Loucy (cell line): ENCODE measurements at regions not wholly inside any gene's neighbourhood (a gene's known extent, or its start where the extent isn't known, plus 50 kb on each side); places are given as distances from the start of the nearest gene placed in this dataset.
"Not testable (repeated sequence)": the region's sequence is repeated elsewhere in the genome, so short reads cannot be mapped to it uniquely, and the experiment has no call there.

Experiments used
- H2AFZ ChIP-seq: fragments of 200-600 bp; sonication (generic); 2 replicates; pipeline ENCODE4 v1.6.0; 2016; ENCODE audit warnings: antibody characterized with exemption, mild to moderate bottlenecking, low read length, moderate library complexity
- H3F3A ChIP-seq: fragments of 200-600 bp; 2 replicates; pipeline ENCODE4 v1.6.0; 2016; ENCODE audit warnings: antibody characterized with exemption, low read depth, mild to moderate bottlenecking
- H3K27me3 ChIP-seq: fragments of 200-600 bp; sonication (generic); 2 replicates; pipeline ENCODE4 v1.6.1; 2014; ENCODE audit warnings: low read length, mild to moderate bottlenecking; ENCODE audit not compliant: insufficient read depth, poor library complexity, severe bottlenecking
- H3K36me3 ChIP-seq: fragments of 200-600 bp; sonication (generic); 2 replicates; pipeline ENCODE4 v1.6.1; 2016; ENCODE audit warnings: low read length; ENCODE audit not compliant: insufficient read depth
- H3K4me1 ChIP-seq: fragments of 200-600 bp; sonication (generic); 2 replicates; pipeline ENCODE4 v1.5.1; 2014; ENCODE audit warnings: low read length, mild to moderate bottlenecking; ENCODE audit not compliant: insufficient read depth, poor library complexity, severe bottlenecking
- H3K4me2 ChIP-seq: fragments of 200-600 bp; sonication (generic); 2 replicates; pipeline ENCODE4 v1.6.0; 2014; ENCODE audit warnings: antibody characterized with exemption, low read length, low read depth, mild to moderate bottlenecking; ENCODE audit not compliant: poor library complexity, severe bottlenecking
- H3K4me3 ChIP-seq: fragments of 200-600 bp; sonication (generic); 2 replicates; pipeline ENCODE4 v1.5.1; 2014; ENCODE audit warnings: low read length, mild to moderate bottlenecking, mixed read lengths; ENCODE audit not compliant: poor library complexity, severe bottlenecking
- H3K79me2 ChIP-seq: fragments of 200-600 bp; sonication (generic); 2 replicates; pipeline ENCODE4 v1.6.1; 2014; ENCODE audit warnings: low read length; ENCODE audit not compliant: insufficient read depth
- H3K9ac ChIP-seq: fragments of 200-600 bp; sonication (generic); 2 replicates; pipeline ENCODE4 v1.6.0; 2014; ENCODE audit warnings: mild to moderate bottlenecking, low read depth, low read length, moderate library complexity; ENCODE audit not compliant: poor library complexity, severe bottlenecking
- H3K9me2 ChIP-seq: fragments of 200-600 bp; sonication (generic); replicated peaks from 2 replicates; pipeline ENCODE4 v1.6.1; 2016; ENCODE audit warnings: low read depth, low read length, mixed read lengths
- H3K9me3 ChIP-seq: fragments of 200-600 bp; sonication (generic); 2 replicates; pipeline ENCODE4 v1.6.1; 2014; ENCODE audit warnings: mild to moderate bottlenecking, antibody characterized with exemption, low read length, low read depth; ENCODE audit not compliant: insufficient read depth
- H4K20me1 ChIP-seq: fragments of 200-600 bp; sonication (generic); 2 replicates; pipeline ENCODE4 v1.6.0; 2014; ENCODE audit warnings: antibody characterized with exemption, low read length, mild to moderate bottlenecking; ENCODE audit not compliant: insufficient read depth, poor library complexity, severe bottlenecking
- EZH2phosphoT487 ChIP-seq: fragments of 200-600 bp; IDR thresholded peaks from 2 replicates; pipeline ENCODE4 v1.6.1; 2018; ENCODE audit warnings: antibody characterized with exemption, mild to moderate bottlenecking, moderate library complexity, borderline replicate concordance
- TF ChIP-seq, protein P1 (sequence below): fragments of 200-600 bp; sonication (generic); conservative IDR thresholded peaks from 2 replicates; pipeline ENCODE4 v1.5.1; 2014; ENCODE audit warnings: mild to moderate bottlenecking, antibody characterized with exemption, low read length

- H3K9ac ChIP-seq: no peak overlapping the region
- H3K4me3 ChIP-seq: no peak overlapping the region
- no peaks in the 10 kb centered on the region for H3K27me3 ChIP-seq
- H3F3A ChIP-seq: no peaks in the 10 kb centered on the region
- no peaks in the 10 kb centered on the region for H3K9me3 ChIP-seq
- no peaks in the 10 kb centered on the region for H4K20me1 ChIP-seq
- no peaks in the 10 kb centered on the region for H3K9me2 ChIP-seq
- H3K4me2 ChIP-seq: no peak overlapping the region
- TF ChIP-seq, protein P1, sequence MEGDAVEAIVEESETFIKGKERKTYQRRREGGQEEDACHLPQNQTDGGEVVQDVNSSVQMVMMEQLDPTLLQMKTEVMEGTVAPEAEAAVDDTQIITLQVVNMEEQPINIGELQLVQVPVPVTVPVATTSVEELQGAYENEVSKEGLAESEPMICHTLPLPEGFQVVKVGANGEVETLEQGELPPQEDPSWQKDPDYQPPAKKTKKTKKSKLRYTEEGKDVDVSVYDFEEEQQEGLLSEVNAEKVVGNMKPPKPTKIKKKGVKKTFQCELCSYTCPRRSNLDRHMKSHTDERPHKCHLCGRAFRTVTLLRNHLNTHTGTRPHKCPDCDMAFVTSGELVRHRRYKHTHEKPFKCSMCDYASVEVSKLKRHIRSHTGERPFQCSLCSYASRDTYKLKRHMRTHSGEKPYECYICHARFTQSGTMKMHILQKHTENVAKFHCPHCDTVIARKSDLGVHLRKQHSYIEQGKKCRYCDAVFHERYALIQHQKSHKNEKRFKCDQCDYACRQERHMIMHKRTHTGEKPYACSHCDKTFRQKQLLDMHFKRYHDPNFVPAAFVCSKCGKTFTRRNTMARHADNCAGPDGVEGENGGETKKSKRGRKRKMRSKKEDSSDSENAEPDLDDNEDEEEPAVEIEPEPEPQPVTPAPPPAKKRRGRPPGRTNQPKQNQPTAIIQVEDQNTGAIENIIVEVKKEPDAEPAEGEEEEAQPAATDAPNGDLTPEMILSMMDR: no peak
- no peak for TF ChIP-seq EZH2phosphoT487
- H3K4me1 ChIP-seq: no peaks in the 10 kb centered on the region
- no peak overlapping the region for H2AFZ ChIP-seq
- no peaks in the 10 kb centered on the region for H3K36me3 ChIP-seq
- no peaks in the 10 kb centered on the region for H3K79me2 ChIP-seq
These were observed 412.2 kb upstream of the ARX start for GRCh38 chrX:25427873-25428555.

- H3K9ac ChIP-seq, H3K9me2 ChIP-seq, H3K27me3 ChIP-seq, H3F3A ChIP-seq, H3K9me3 ChIP-seq, H2AFZ ChIP-seq, H4K20me1 ChIP-seq, H3K4me3 ChIP-seq, H3K79me2 ChIP-seq, H3K36me3 ChIP-seq, H3K4me1 ChIP-seq, H3K4me2 ChIP-seq: not testable (repeated sequence)
These were observed 388.4 kb upstream of the ARX start for GRCh38 chrX:25404163-25404562.

GRCh38 chrX:25389266-25389665, 373.5 kb upstream of the ARX start:
- H3K9ac ChIP-seq: no peak overlapping the region
- TF ChIP-seq, protein P1: no peak
- TF ChIP-seq EZH2phosphoT487: no peak
- no peaks in the 10 kb centered on the region for H3K79me2 ChIP-seq
- H3F3A ChIP-seq: no peaks in the 10 kb centered on the region
- H4K20me1 ChIP-seq: no peaks in the 10 kb centered on the region
- H3K4me1 ChIP-seq: no peaks in the 10 kb centered on the region
- no peak overlapping the region for H3K4me3 ChIP-seq
- H2AFZ ChIP-seq: no peak overlapping the region
- H3K4me2 ChIP-seq: no peak overlapping the region
- no peaks in the 10 kb centered on the region for H3K9me3 ChIP-seq
- no peaks in the 10 kb centered on the region for H3K9me2 ChIP-seq
- no peaks in the 10 kb centered on the region for H3K27me3 ChIP-seq
- H3K36me3 ChIP-seq: no peaks in the 10 kb centered on the region

DNA sequence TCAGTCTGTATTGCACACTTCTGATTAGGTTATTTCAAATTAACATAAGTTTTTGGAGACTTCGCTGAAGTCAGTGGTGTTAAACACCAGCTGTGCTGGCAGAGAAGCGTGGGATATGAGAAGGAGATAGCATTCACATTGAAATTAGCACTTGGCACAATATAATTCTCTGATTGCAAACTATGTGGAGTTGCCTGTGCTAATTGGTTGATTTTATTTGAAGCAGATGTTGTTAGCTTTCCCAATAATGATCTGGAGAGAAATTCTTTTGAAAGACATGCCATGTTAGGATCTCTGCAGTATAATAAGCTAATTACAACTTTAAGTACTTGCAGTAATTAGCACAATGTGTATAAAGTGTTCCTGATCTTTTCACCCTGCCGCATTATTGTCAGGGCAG, 367.4 kb upstream of the ARX start:
- Histone ChIP-seq H3K4me3 (no peak overlapping the region), H3K9me3 (no peaks in the 10 kb centered on the region), H3K9me2 (no peaks in the 10 kb centered on the region), H3K4me1 (no peaks in the 10 kb centered on the region), H3K36me3 (no peaks in the 10 kb centered on the region), H3K27me3 (no peaks in the 10 kb centered on the region), H3K79me2 (no peaks in the 10 kb centered on the region), H4K20me1 (no peaks in the 10 kb centered on the region), H3K9ac (no peak overlapping the region), H2AFZ (no peak overlapping the region), H3K4me2 (no peak overlapping the region), H3F3A (no peaks in the 10 kb centered on the region)
- no peak for TF ChIP-seq EZH2phosphoT487
- TF ChIP-seq, protein P1: no peak
